Loucy (cell line): ENCODE measurements at regions not wholly inside any gene's neighbourhood (a gene's known extent, or its start where the extent isn't known, plus 50 kb on each side); places are given as distances from the start of the nearest gene placed in this dataset.

Experiments
- H2AFZ ChIP-seq: fragments of 200-600 bp; sonication (generic); 2 replicates; pipeline ENCODE4 v1.6.0; 2016; ENCODE audit warnings: antibody characterized with exemption, mild to moderate bottlenecking, low read length, moderate library complexity
- H3F3A ChIP-seq: fragments of 200-600 bp; 2 replicates; pipeline ENCODE4 v1.6.0; 2016; ENCODE audit warnings: antibody characterized with exemption, low read depth, mild to moderate bottlenecking
- H3K27me3 ChIP-seq: fragments of 200-600 bp; sonication (generic); 2 replicates; pipeline ENCODE4 v1.6.1; 2014; ENCODE audit warnings: low read length, mild to moderate bottlenecking; ENCODE audit not compliant: insufficient read depth, poor library complexity, severe bottlenecking
- H3K36me3 ChIP-seq: fragments of 200-600 bp; sonication (generic); 2 replicates; pipeline ENCODE4 v1.6.1; 2016; ENCODE audit warnings: low read length; ENCODE audit not compliant: insufficient read depth
- H3K4me1 ChIP-seq: fragments of 200-600 bp; sonication (generic); 2 replicates; pipeline ENCODE4 v1.5.1; 2014; ENCODE audit warnings: low read length, mild to moderate bottlenecking; ENCODE audit not compliant: insufficient read depth, poor library complexity, severe bottlenecking
- H3K4me2 ChIP-seq: fragments of 200-600 bp; sonication (generic); 2 replicates; pipeline ENCODE4 v1.6.0; 2014; ENCODE audit warnings: antibody characterized with exemption, low read length, low read depth, mild to moderate bottlenecking; ENCODE audit not compliant: poor library complexity, severe bottlenecking
- H3K4me3 ChIP-seq: fragments of 200-600 bp; sonication (generic); 2 replicates; pipeline ENCODE4 v1.5.1; 2014; ENCODE audit warnings: low read length, mild to moderate bottlenecking, mixed read lengths; ENCODE audit not compliant: poor library complexity, severe bottlenecking
- H3K79me2 ChIP-seq: fragments of 200-600 bp; sonication (generic); 2 replicates; pipeline ENCODE4 v1.6.1; 2014; ENCODE audit warnings: low read length; ENCODE audit not compliant: insufficient read depth
- H3K9ac ChIP-seq: fragments of 200-600 bp; sonication (generic); 2 replicates; pipeline ENCODE4 v1.6.0; 2014; ENCODE audit warnings: mild to moderate bottlenecking, low read depth, low read length, moderate library complexity; ENCODE audit not compliant: poor library complexity, severe bottlenecking
- H3K9me2 ChIP-seq: fragments of 200-600 bp; sonication (generic); replicated peaks from 2 replicates; pipeline ENCODE4 v1.6.1; 2016; ENCODE audit warnings: low read depth, low read length, mixed read lengths
- H3K9me3 ChIP-seq: fragments of 200-600 bp; sonication (generic); 2 replicates; pipeline ENCODE4 v1.6.1; 2014; ENCODE audit warnings: mild to moderate bottlenecking, antibody characterized with exemption, low read length, low read depth; ENCODE audit not compliant: insufficient read depth
- H4K20me1 ChIP-seq: fragments of 200-600 bp; sonication (generic); 2 replicates; pipeline ENCODE4 v1.6.0; 2014; ENCODE audit warnings: antibody characterized with exemption, low read length, mild to moderate bottlenecking; ENCODE audit not compliant: insufficient read depth, poor library complexity, severe bottlenecking
- CTCF ChIP-seq: fragments of 200-600 bp; sonication (generic); conservative IDR thresholded peaks from 2 replicates; pipeline ENCODE4 v1.5.1; 2014; ENCODE audit warnings: mild to moderate bottlenecking, antibody characterized with exemption, low read length
- EZH2phosphoT487 ChIP-seq: fragments of 200-600 bp; IDR thresholded peaks from 2 replicates; pipeline ENCODE4 v1.6.1; 2018; ENCODE audit warnings: antibody characterized with exemption, mild to moderate bottlenecking, moderate library complexity, borderline replicate concordance

DNA sequence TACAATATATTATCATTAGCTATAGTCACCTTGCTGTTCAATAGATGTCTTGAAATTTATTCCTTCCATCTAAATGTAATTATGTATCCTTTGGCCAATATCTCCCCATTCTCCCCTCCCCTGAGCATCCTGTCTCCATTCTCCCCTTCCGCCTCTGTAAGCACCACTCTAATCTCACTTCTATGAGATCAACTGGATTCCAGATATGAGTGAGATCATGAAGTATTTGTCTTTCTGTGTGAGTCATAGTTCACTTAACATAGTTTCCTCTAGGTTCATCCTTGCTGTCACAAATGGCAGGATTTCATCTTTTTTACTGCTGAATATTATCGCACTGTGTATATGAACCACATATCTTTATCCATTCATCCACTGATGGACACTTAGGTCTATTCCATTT lies 148.8 kb upstream of the NDN start:
- H3K36me3 ChIP-seq: no peaks in the 10 kb centered on the region
- H3K9ac ChIP-seq: no peak overlapping the region

GRCh38 chr15:23839893-23840474 lies 152.9 kb upstream of the NDN start:
- no peak overlapping the region for H3K9ac ChIP-seq
- H3K4me1 ChIP-seq: no peaks in the 10 kb centered on the region
- H4K20me1 ChIP-seq: no peaks in the 10 kb centered on the region
- no peaks in the 10 kb centered on the region for H3F3A ChIP-seq
- H3K4me2 ChIP-seq: no peak overlapping the region
- H3K4me3 ChIP-seq: no peak overlapping the region
- TF ChIP-seq CTCF (no peak), EZH2phosphoT487 (no peak)
- no peaks in the 10 kb centered on the region for H3K79me2 ChIP-seq
- no peak overlapping the region for H2AFZ ChIP-seq
- H3K9me2 ChIP-seq: no peaks in the 10 kb centered on the region
- peaks cover 3% of the 10 kb centered on the region; the same call in 1 of the 2 replicates for H3K9me3 ChIP-seq
- H3K36me3 ChIP-seq: no peaks in the 10 kb centered on the region
- no peaks in the 10 kb centered on the region for H3K27me3 ChIP-seq

More for the DNA sequence above, 148.8 kb upstream of the NDN start:
- no peaks in the 10 kb centered on the region for H3K4me1 ChIP-seq
- TF ChIP-seq CTCF: no peak
- TF ChIP-seq EZH2phosphoT487: no peak
- no peaks in the 10 kb centered on the region for H4K20me1 ChIP-seq
- H3K27me3 ChIP-seq: no peaks in the 10 kb centered on the region
- H3K4me2 ChIP-seq: no peak overlapping the region
- peaks cover 3% of the 10 kb centered on the region; the same call in 1 of the 2 replicates for H3K9me3 ChIP-seq
- no peak overlapping the region for H2AFZ ChIP-seq
- H3K79me2 ChIP-seq: no peaks in the 10 kb centered on the region
- no peaks in the 10 kb centered on the region for H3K9me2 ChIP-seq
- H3F3A ChIP-seq: no peaks in the 10 kb centered on the region
- no peak overlapping the region for H3K4me3 ChIP-seq

DNA sequence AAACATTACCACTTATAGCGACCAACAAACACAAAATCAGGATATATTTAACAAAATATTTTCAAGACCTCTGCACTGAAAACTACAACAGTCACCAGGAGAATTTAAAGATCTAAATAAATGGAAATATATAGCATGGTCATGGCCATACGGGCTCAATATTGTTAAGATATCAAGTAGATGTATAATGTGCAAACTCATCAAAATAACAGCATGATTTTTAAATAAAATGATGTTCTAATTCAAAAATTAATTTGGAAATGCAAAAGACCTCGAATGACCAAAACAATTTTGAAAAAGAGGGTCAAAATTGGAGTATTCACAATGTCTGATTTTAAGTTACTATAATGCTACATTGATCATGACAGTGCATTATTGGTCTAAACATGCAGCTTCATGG lies 159.1 kb upstream of the NDN start:
- TF ChIP-seq EZH2phosphoT487: no peak
- no peak for TF ChIP-seq CTCF
- Histone ChIP-seq H3K9me2 (no peaks in the 10 kb centered on the region), H2AFZ (no peak overlapping the region), H3F3A (no peaks in the 10 kb centered on the region), H3K27me3 (no peaks in the 10 kb centered on the region), H3K79me2 (no peaks in the 10 kb centered on the region), H3K4me2 (no peak overlapping the region), H3K36me3 (no peaks in the 10 kb centered on the region), H3K9ac (no peak overlapping the region), H3K9me3 (no peaks in the 10 kb centered on the region), H3K4me1 (no peaks in the 10 kb centered on the region), H3K4me3 (no peak overlapping the region), H4K20me1 (no peaks in the 10 kb centered on the region)
